Activated naive CD4-positive, alpha-beta T cell treated with anti-CD3 and anti-CD28 coated beads, Interleukin-2, amount 50 U/mL, for 72 hours (primary cell): ENCODE measurements at regions not wholly inside any gene's neighbourhood (a gene's known extent, or its start where the extent isn't known, plus 50 kb on each side); places are given as distances from the start of the nearest gene placed in this dataset.
"Not testable (repeated sequence)": the region's sequence is repeated elsewhere in the genome, so short reads cannot be mapped to it uniquely, and the experiment has no call there.

Experiments
- ATAC-seq, 2 donors: fragments of 150-1000 bp; cut with Tn5 transposase; 2 replicates each; pipeline ENCODE4 v1.10.0; 2021; ENCODE audit warnings: mild to moderate bottlenecking in 2 of 2, moderate library complexity in 2 of 2
- DNase-seq, 2 donors: peaks; one replicate each; pipeline ENCODE4 v3.0.0; 2021 to 2022; ENCODE audit warnings: low spot score in 2 of 2
- H3K27ac Mint-ChIP-seq, 2 donors: one replicate each; pipeline ENCODE4 v1.8.0; 2022; ENCODE audit warnings: mild to moderate bottlenecking in 2 of 2, mixed read lengths in 2 of 2
- H3K36me3 Mint-ChIP-seq, 2 donors: one replicate each; pipeline ENCODE4 v1.8.0; 2022; ENCODE audit warnings: mixed read lengths in 2 of 2
- H3K9me3 Mint-ChIP-seq, 2 donors: one replicate each; pipeline ENCODE4 v1.8.0; 2022; ENCODE audit warnings: mixed read lengths in 2 of 2

DNA sequence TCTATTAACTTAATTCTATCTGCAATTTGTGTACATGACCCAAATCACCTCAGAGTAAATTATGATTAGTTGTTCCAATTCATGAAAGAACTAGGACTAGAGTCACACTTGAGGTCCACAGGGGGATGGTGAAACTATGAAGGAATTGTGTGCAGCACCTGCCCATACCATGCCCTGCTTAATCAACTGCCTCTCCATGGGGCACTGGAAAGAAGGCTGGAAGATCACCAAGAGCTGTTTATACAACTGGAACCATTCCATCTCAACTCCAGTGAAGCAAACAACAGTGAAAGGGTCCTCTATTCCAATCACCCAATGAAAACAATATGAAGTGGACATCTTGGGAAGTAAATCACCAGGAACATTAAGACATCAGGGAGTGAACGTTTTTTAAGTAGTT lies 98.7 kb upstream of the SEMA3D start:
- Mint-ChIP-seq H3K9me3 (peaks cover 0 to 4% of the 10 kb centered on the region in 2 donors), H3K36me3 (no peaks in the 10 kb centered on the region), H3K27ac (no peak overlapping the region)
- ATAC-seq (no peak), DNase-seq (no peak)

GRCh38 chr7:85275204-85275603 lies 88.3 kb upstream of the SEMA3D start:
- no peak overlapping the region for H3K27ac Mint-ChIP-seq
- ATAC-seq = no peak
- DNase-seq = no peak
- H3K9me3 Mint-ChIP-seq = peaks cover 3 to 9% of the 10 kb centered on the region in 2 donors
- no peaks in the 10 kb centered on the region for H3K36me3 Mint-ChIP-seq

- Mint-ChIP-seq H3K27ac (no peak overlapping the region), H3K9me3 (peaks cover 3 to 9% of the 10 kb centered on the region in 2 donors), H3K36me3 (no peaks in the 10 kb centered on the region)
- no peak for ATAC-seq
- no peak for DNase-seq
Observed at GRCh38 chr7:85274454-85274853, 87.6 kb upstream of the SEMA3D start.

GRCh38 chr7:85262891-85263290 lies 76.0 kb upstream of the SEMA3D start:
- no peak overlapping the region for H3K27ac Mint-ChIP-seq
- ATAC-seq (no peak), DNase-seq (no peak)

DNA sequence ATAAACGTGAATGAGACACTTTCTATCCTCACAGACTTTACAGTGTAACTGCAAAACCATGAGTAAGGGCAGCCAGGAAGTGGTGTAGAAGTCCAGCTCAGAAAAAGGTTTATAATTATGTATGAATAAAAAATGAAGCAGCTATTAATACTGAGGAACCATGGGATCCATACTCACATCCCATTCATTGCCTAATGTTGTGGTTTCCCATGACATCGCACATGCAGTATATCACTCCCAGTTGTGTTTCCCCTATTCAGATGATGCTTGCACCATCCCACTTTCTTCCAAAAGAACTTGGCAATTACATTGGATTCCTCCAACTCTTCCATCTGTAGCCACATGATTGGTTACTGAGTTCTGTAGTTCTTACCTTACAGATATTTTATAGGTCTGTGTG lies 74.5 kb upstream of the SEMA3D start:
- Mint-ChIP-seq H3K27ac (no peak overlapping the region), H3K9me3 (peaks cover 15 to 26% of the 10 kb centered on the region in 2 donors), H3K36me3 (no peaks in the 10 kb centered on the region)
- DNase-seq (no peak), ATAC-seq (no peak)

More at GRCh38 chr7:85262891-85263290, 76.0 kb upstream of the SEMA3D start:
- H3K36me3 Mint-ChIP-seq = no peaks in the 10 kb centered on the region
- H3K9me3 Mint-ChIP-seq = peaks cover 11 to 25% of the 10 kb centered on the region in 2 donors

DNA sequence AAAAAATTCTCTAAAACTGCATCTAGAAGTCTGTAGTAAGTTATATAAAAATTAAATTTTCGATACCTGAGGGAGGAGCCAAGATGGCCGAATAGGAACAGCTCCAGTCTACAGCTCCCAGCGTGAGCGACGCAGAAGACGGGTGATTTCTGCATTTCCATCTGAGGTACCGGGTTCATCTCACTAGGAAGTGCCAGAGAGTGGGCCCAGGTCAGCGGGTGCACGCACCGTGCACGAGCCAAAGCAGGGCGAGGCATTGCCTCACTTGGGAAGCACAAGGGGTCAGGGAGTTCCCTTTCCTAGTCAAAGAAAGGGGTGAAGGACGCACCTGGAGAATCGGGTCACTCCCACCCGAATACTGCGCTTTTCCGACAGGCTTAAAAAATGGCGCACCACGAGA lies 62.9 kb upstream of the SEMA3D start:
- not testable (repeated sequence) for DNase-seq, ATAC-seq, H3K36me3 Mint-ChIP-seq, H3K27ac Mint-ChIP-seq
- H3K9me3 Mint-ChIP-seq = peaks cover 8 to 11% of the 10 kb centered on the region in 2 donors

GRCh38 chr7:85239109-85239508 lies 52.3 kb upstream of the SEMA3D start:
- H3K36me3 Mint-ChIP-seq = no peaks in the 10 kb centered on the region
- DNase-seq = no peak
- no peak overlapping the region for H3K27ac Mint-ChIP-seq
- no peak for ATAC-seq
- peaks cover 0 to 3% of the 10 kb centered on the region in 2 donors for H3K9me3 Mint-ChIP-seq

- Mint-ChIP-seq H3K9me3 (peaks cover 0 to 3% of the 10 kb centered on the region in 2 donors), H3K36me3 (no peaks in the 10 kb centered on the region), H3K27ac (no peak overlapping the region)
- no peak for ATAC-seq
- DNase-seq = no peak
Observed at GRCh38 chr7:85237721-85238120, 50.9 kb upstream of the SEMA3D start.
